ENCODE measurements at regions not wholly inside any gene's neighbourhood (a gene's known extent, or its start where the extent isn't known, plus 50 kb on each side); places are given as distances from the start of the nearest gene placed in this dataset.
"Not testable (repeated sequence)": the region's sequence is repeated elsewhere in the genome, so short reads cannot be mapped to it uniquely, and the experiment has no call there.

GRCh38 chr9:75417471-75417870, 329.2 kb downstream of the OSTF1 start:
- DNase-seq, result no peak

GRCh38 chr9:75418518-75418917, 330.2 kb downstream of the OSTF1 start:
- DNase-seq, result no peak

GRCh38 chr9:75422944-75423522, 334.7 kb downstream of the OSTF1 start:
- DNase-seq, result no peak

GRCh38 chr9:75429531-75430475, 341.5 kb downstream of the OSTF1 start:
- no peak for DNase-seq

- no peak for DNase-seq
Measured at GRCh38 chr9:75431375-75431774, 343.1 kb downstream of the OSTF1 start.

GRCh38 chr9:75432386-75432785, 344.1 kb downstream of the OSTF1 start:
- DNase-seq, result no peak

GRCh38 chr9:75432888-75433287, 344.6 kb downstream of the OSTF1 start:
- no peak for DNase-seq

- DNase-seq, result no peak
Measured at GRCh38 chr9:75438716-75439115, 350.4 kb downstream of the OSTF1 start.

- DNase-seq, result no peak
Measured at GRCh38 chr9:75440914-75441313, 352.6 kb downstream of the OSTF1 start.

- no peak for DNase-seq
Measured at GRCh38 chr9:75445144-75445543, 356.8 kb downstream of the OSTF1 start.

- DNase-seq, result no peak
Measured at GRCh38 chr9:75447281-75447680, 359.0 kb downstream of the OSTF1 start.

- DNase-seq, result no peak
Measured at GRCh38 chr9:75448281-75448680, 360.0 kb downstream of the OSTF1 start.

GRCh38 chr9:75448955-75449354, 360.6 kb downstream of the OSTF1 start:
- DNase-seq, result no peak

- no peak for DNase-seq
Measured at GRCh38 chr9:75451045-75451444, 362.7 kb downstream of the OSTF1 start.

GRCh38 chr9:75451505-75451904, 363.2 kb downstream of the OSTF1 start:
- DNase-seq, result no peak

GRCh38 chr9:75452512-75452911, 364.2 kb downstream of the OSTF1 start:
- no peak for DNase-seq

GRCh38 chr9:75454043-75454442, 365.7 kb downstream of the OSTF1 start:
- no peak for DNase-seq

GRCh38 chr9:75454891-75455290, 366.6 kb downstream of the OSTF1 start:
- no peak for DNase-seq

- DNase-seq, result no peak
Measured at GRCh38 chr9:75455444-75455921, 367.2 kb downstream of the OSTF1 start.

- DNase-seq, result no peak
Measured at GRCh38 chr9:75456698-75457097, 368.4 kb downstream of the OSTF1 start.

GRCh38 chr9:75457474-75458011, 369.2 kb downstream of the OSTF1 start:
- no peak for DNase-seq

- not testable (repeated sequence) for DNase-seq
Measured at GRCh38 chr9:75459311-75459710, 371.0 kb downstream of the OSTF1 start.

- DNase-seq, result no peak
Measured at GRCh38 chr9:75461183-75461582, 372.9 kb downstream of the OSTF1 start.

GRCh38 chr9:75462866-75463265, 374.6 kb downstream of the OSTF1 start:
- DNase-seq, result no peak

All from retina (tissue), 1 donor.